Activated CD8-positive, alpha-beta T cell treated with anti-CD3 and anti-CD28 coated beads for 36 hours (primary cell): ENCODE measurements at regions not wholly inside any gene's neighbourhood (a gene's known extent, or its start where the extent isn't known, plus 50 kb on each side); places are given as distances from the start of the nearest gene placed in this dataset.

Experiments used
- ATAC-seq: fragments of 200-7000 bp; cut with Tn5 transposase; one replicate; pipeline ENCODE4 v1.10.0; 2021; ENCODE audit warnings: mild to moderate bottlenecking, moderate library complexity
- CTCF ChIA-PET: fragments of 350-600 bp; sonication (Branson Sonifier 250); formaldehyde crosslinking; loops from one replicate; lab custom pipeline; 2021; ENCODE audit warnings: antibody characterized with exemption; lab: Charles Lee
- POLR2A ChIA-PET: fragments of 350-600 bp; sonication (Branson Sonifier 250); formaldehyde crosslinking; loops from one replicate; lab custom pipeline; 2021; ENCODE audit warnings: antibody characterized with exemption; lab: Charles Lee
- DNase-seq: peaks from one replicate; pipeline ENCODE4 v3.0.0-alpha.2; 2020
- H3K27ac Mint-ChIP-seq: one replicate; pipeline ENCODE4 v1.8.0; 2021; ENCODE audit warnings: mild to moderate bottlenecking, mixed read lengths
- H3K27me3 Mint-ChIP-seq: one replicate; pipeline ENCODE4 v1.8.0; 2021; ENCODE audit warnings: mixed read lengths
- H3K36me3 Mint-ChIP-seq: one replicate; pipeline ENCODE4 v1.8.0; 2021; ENCODE audit warnings: low read depth, mixed read lengths
- H3K4me1 Mint-ChIP-seq: one replicate; pipeline ENCODE4 v1.8.0; 2021; ENCODE audit warnings: low read depth, mixed read lengths
- H3K4me3 Mint-ChIP-seq: one replicate; pipeline ENCODE4 v1.8.0; 2021; ENCODE audit warnings: mild to moderate bottlenecking, moderate library complexity, mixed read lengths
- H3K9me3 Mint-ChIP-seq: one replicate; pipeline ENCODE4 v1.8.0; 2021; ENCODE audit warnings: mixed read lengths
- CTCF ChIP-seq: fragments of 200-600 bp; IDR thresholded peaks from one replicate; pipeline ENCODE4 v1.8.0; 2022; ENCODE audit warnings: antibody characterized with exemption, mild to moderate bottlenecking
- intact Hi-C: fragments of 100-400 bp; cut with micrococcal nuclease; formaldehyde crosslinking; loops from one replicate; pipeline ENCODE4 v1.10.0; 2022

- ChIA-PET POLR2A (no interaction called here), CTCF (no interaction called here)
- peaks cover 3% of the 10 kb centered on the region for H3K27me3 Mint-ChIP-seq
- H3K36me3 Mint-ChIP-seq = no peaks in the 10 kb centered on the region
- ATAC-seq (no peak), DNase-seq (no peak)
- H3K9me3 Mint-ChIP-seq = no peaks in the 10 kb centered on the region
- no peak overlapping the region for H3K27ac Mint-ChIP-seq
- H3K4me1 Mint-ChIP-seq = no peaks in the 10 kb centered on the region
- no peak for TF ChIP-seq CTCF
- H3K4me3 Mint-ChIP-seq = no peak overlapping the region
- intact Hi-C loops = no loop called here
Observed at GRCh38 chr13:109332506-109333499, 453.6 kb downstream of the IRS2 start.

GRCh38 chr13:109331898-109332297, 454.5 kb downstream of the IRS2 start:
- ChIA-PET CTCF (no interaction called here), POLR2A (no interaction called here)
- H3K27me3 Mint-ChIP-seq = peaks cover 3% of the 10 kb centered on the region

GRCh38 chr13:109331011-109331433, 455.4 kb downstream of the IRS2 start:
- H3K4me1 Mint-ChIP-seq = no peaks in the 10 kb centered on the region
- no peaks in the 10 kb centered on the region for H3K36me3 Mint-ChIP-seq
- ChIA-PET POLR2A (no interaction called here), CTCF (no interaction called here)
- intact Hi-C loops = no loop called here
- no peaks in the 10 kb centered on the region for H3K27me3 Mint-ChIP-seq
- H3K4me3 Mint-ChIP-seq = no peak overlapping the region
- no peak for ATAC-seq
- DNase-seq = no peak
- TF ChIP-seq CTCF = no peak
- H3K27ac Mint-ChIP-seq = no peak overlapping the region
- no peaks in the 10 kb centered on the region for H3K9me3 Mint-ChIP-seq

More at GRCh38 chr13:109331898-109332297, 454.5 kb downstream of the IRS2 start:
- no peak overlapping the region for H3K27ac Mint-ChIP-seq
- H3K9me3 Mint-ChIP-seq = no peaks in the 10 kb centered on the region
- intact Hi-C loops = no loop called here
- ATAC-seq (no peak), DNase-seq (no peak)
- H3K36me3 Mint-ChIP-seq = no peaks in the 10 kb centered on the region
- H3K4me3 Mint-ChIP-seq = no peak overlapping the region
- no peaks in the 10 kb centered on the region for H3K4me1 Mint-ChIP-seq
- TF ChIP-seq CTCF = no peak

GRCh38 chr13:109330123-109330522, 456.3 kb downstream of the IRS2 start:
- no peaks in the 10 kb centered on the region for H3K9me3 Mint-ChIP-seq
- H3K4me3 Mint-ChIP-seq = no peak overlapping the region
- POLR2A ChIA-PET = no interaction called here
- H3K27me3 Mint-ChIP-seq = no peaks in the 10 kb centered on the region
- H3K4me1 Mint-ChIP-seq = no peaks in the 10 kb centered on the region
- ATAC-seq (no peak), DNase-seq (no peak)
- H3K27ac Mint-ChIP-seq = no peak overlapping the region
- no peaks in the 10 kb centered on the region for H3K36me3 Mint-ChIP-seq
- CTCF ChIA-PET = no interaction called here
- no peak for TF ChIP-seq CTCF
- intact Hi-C loops = no loop called here

GRCh38 chr13:109329175-109329574, 457.2 kb downstream of the IRS2 start:
- POLR2A ChIA-PET = no interaction called here
- TF ChIP-seq CTCF = no peak
- no peaks in the 10 kb centered on the region for H3K36me3 Mint-ChIP-seq
- no peaks in the 10 kb centered on the region for H3K9me3 Mint-ChIP-seq
- H3K4me3 Mint-ChIP-seq = no peak overlapping the region
- H3K27ac Mint-ChIP-seq = no peak overlapping the region
- CTCF ChIA-PET = no interaction called here
- intact Hi-C loops = no loop called here
- H3K27me3 Mint-ChIP-seq = no peaks in the 10 kb centered on the region
- no peak for DNase-seq
- no peak for ATAC-seq
- H3K4me1 Mint-ChIP-seq = no peaks in the 10 kb centered on the region
